ENCODE measurements at regions not wholly inside any gene's neighbourhood (a gene's known extent, or its start where the extent isn't known, plus 50 kb on each side); places are given as distances from the start of the nearest gene placed in this dataset.

DNA sequence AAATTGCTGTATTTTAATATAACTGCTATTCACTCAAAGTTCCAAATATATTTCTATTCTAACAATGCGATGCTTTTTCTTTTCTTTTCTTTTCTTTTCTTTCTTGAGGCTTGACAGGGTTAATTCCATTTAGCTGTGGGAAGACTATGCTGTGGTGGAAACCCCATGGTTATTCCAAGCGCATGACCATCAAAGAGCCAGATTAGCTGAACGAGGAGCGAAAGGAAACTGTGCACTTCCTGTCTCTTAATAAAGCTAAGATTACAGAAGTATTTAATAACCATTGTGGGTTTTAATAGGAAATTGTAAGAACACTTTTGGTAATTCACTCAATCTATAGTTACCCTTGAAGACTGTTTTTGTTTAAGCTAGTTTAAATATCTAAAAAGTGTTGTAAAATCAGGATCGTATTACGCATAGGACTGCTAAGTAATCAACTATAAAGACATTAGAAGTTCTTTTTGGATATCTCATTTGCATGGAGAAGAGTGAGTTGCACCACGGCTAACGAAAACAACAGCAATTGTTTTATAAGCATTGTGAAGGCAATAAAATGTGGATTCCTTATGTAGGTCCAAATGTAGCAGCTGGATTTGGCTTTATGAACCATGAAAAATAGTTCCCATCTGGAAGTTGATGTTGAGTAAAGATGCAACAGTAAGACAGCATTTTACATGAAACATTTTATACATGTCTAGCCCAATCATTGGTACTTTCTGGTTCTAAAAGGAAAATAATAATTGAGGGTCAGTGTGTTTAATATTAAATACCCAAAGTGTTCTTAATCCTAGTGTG, 105.4 kb downstream of the ZIC1 start:
- TF ChIP-seq TAF1 (IDR thresholded peaks at IDR 0.05; ENCODE audit: low read depth) = no peak
- no peak for TF ChIP-seq TCF12 (IDR thresholded peaks at IDR 0.05; ENCODE audit: low read depth)
- TF ChIP-seq CREB1 (IDR thresholded peaks at IDR 0.05; ENCODE audit: low read depth) = no peak
- no peak for TF ChIP-seq FOXM1 (IDR thresholded peaks at IDR 0.05; ENCODE audit: borderline replicate concordance, low read depth)
- TF ChIP-seq, protein P1, sequence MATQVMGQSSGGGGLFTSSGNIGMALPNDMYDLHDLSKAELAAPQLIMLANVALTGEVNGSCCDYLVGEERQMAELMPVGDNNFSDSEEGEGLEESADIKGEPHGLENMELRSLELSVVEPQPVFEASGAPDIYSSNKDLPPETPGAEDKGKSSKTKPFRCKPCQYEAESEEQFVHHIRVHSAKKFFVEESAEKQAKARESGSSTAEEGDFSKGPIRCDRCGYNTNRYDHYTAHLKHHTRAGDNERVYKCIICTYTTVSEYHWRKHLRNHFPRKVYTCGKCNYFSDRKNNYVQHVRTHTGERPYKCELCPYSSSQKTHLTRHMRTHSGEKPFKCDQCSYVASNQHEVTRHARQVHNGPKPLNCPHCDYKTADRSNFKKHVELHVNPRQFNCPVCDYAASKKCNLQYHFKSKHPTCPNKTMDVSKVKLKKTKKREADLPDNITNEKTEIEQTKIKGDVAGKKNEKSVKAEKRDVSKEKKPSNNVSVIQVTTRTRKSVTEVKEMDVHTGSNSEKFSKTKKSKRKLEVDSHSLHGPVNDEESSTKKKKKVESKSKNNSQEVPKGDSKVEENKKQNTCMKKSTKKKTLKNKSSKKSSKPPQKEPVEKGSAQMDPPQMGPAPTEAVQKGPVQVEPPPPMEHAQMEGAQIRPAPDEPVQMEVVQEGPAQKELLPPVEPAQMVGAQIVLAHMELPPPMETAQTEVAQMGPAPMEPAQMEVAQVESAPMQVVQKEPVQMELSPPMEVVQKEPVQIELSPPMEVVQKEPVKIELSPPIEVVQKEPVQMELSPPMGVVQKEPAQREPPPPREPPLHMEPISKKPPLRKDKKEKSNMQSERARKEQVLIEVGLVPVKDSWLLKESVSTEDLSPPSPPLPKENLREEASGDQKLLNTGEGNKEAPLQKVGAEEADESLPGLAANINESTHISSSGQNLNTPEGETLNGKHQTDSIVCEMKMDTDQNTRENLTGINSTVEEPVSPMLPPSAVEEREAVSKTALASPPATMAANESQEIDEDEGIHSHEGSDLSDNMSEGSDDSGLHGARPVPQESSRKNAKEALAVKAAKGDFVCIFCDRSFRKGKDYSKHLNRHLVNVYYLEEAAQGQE (IDR thresholded peaks at IDR 0.05; ENCODE audit: low read depth) = no peak
- TF ChIP-seq RAD21 (IDR thresholded peaks at IDR 0.05; ENCODE audit: low read depth) = no peak
- TF ChIP-seq ZBTB7A (IDR thresholded peaks at IDR 0.05; ENCODE audit: low read depth) = no peak
- TF ChIP-seq, protein P2, sequence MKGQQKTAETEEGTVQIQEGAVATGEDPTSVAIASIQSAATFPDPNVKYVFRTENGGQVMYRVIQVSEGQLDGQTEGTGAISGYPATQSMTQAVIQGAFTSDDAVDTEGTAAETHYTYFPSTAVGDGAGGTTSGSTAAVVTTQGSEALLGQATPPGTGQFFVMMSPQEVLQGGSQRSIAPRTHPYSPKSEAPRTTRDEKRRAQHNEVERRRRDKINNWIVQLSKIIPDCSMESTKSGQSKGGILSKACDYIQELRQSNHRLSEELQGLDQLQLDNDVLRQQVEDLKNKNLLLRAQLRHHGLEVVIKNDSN (IDR thresholded peaks at IDR 0.05) = no peak
- TF ChIP-seq, protein P3, sequence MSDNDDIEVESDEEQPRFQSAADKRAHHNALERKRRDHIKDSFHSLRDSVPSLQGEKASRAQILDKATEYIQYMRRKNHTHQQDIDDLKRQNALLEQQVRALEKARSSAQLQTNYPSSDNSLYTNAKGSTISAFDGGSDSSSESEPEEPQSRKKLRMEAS (IDR thresholded peaks at IDR 0.05) = no peak
- TF ChIP-seq EP300 (IDR thresholded peaks at IDR 0.05; ENCODE audit: borderline replicate concordance) = no peak
- TF ChIP-seq TEAD4 (IDR thresholded peaks at IDR 0.05) = no peak
- TF ChIP-seq EGR1 (IDR thresholded peaks at IDR 0.05) = no peak

DNA sequence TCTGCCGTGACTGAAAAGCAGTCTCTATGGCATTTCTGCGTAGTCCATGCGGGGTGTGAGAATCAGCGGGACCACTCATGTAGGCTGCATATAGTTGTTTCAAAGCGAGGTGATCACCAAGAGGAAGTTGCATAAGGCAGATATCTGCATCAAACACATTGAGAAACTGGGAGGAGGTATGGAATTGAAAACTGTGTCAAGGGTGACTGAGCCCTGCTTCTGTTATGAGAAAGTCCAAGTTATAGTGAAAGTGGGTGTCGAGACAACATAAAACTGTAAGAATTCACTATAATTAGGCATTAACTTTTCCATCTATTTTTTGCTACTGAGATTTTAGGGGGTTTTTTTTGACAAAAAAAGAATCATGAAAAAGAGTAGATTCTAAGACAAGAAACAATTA, 109.3 kb downstream of the ZIC1 start:
- TF ChIP-seq, protein P3 (IDR thresholded peaks at IDR 0.05) = no peak

DNA sequence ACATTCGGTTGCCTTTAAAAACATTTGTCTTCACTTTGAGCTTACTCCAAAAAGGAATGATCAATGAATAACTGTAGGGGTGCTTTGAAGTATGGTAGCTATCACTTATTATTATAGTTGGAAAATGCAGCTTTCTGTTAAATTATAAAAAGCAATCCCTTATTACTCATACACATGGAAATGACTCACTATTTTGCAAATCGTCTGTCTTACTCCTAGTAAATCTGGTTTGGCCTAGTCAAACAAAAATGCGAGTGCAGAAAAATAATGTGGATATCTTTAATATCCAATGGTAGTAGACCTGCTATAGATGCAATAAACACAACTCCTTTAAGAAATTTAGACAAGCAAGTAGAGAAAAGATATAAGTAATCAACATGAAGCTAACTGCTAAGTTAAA, 112.5 kb downstream of the ZIC1 start:
- TF ChIP-seq RAD21 (IDR thresholded peaks at IDR 0.05; ENCODE audit: low read depth) (no peak), TCF12 (IDR thresholded peaks at IDR 0.05; ENCODE audit: low read depth) (no peak), NFIC (IDR thresholded peaks at IDR 0.05) (no peak), EGR1 (IDR thresholded peaks at IDR 0.05) (no peak), ZBTB7A (IDR thresholded peaks at IDR 0.05; ENCODE audit: low read depth) (no peak), YY1 (IDR thresholded peaks at IDR 0.05; ENCODE audit: low read depth) (no peak), TAF1 (IDR thresholded peaks at IDR 0.05; ENCODE audit: low read depth) (no peak), FOXM1 (IDR thresholded peaks at IDR 0.05; ENCODE audit: borderline replicate concordance, low read depth) (no peak)
- TF ChIP-seq, protein P2 (IDR thresholded peaks at IDR 0.05) = no peak
- TF ChIP-seq, protein P1 (IDR thresholded peaks at IDR 0.05; ENCODE audit: low read depth) = no peak

DNA sequence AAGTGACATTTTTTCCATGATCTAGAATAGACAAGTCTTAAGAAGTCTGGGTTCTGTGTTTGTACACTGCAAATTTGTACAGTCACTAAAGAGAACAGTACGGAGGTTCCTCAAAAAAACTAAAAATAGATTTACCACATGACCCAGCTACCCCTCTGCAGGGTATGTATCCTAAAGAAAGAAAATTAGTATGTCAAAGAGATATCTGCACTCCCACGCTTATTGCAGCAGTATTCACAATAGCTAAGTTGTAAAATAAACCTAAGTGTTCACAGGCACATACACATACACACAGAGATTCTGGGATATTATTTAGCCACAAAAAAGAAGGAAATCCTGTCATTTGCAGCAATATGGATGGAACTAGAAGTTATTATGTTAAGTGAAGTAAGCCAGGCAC, 120.4 kb downstream of the ZIC1 start:
- no peak for TF ChIP-seq FOXM1 (IDR thresholded peaks at IDR 0.05; ENCODE audit: borderline replicate concordance, low read depth)
- TF ChIP-seq EGR1 (IDR thresholded peaks at IDR 0.05) = no peak
- TF ChIP-seq, protein P1 (IDR thresholded peaks at IDR 0.05; ENCODE audit: low read depth) = no peak
- TF ChIP-seq CEBPB (IDR thresholded peaks at IDR 0.05) = no peak
- TF ChIP-seq, protein P3 (IDR thresholded peaks at IDR 0.05) = no peak
- TF ChIP-seq TCF12 (IDR thresholded peaks at IDR 0.05; ENCODE audit: low read depth) = no peak
- TF ChIP-seq, protein P2 (IDR thresholded peaks at IDR 0.05) = no peak
- TF ChIP-seq NFIC (IDR thresholded peaks at IDR 0.05) = no peak
- TF ChIP-seq TAF1 (IDR thresholded peaks at IDR 0.05; ENCODE audit: low read depth) = no peak
